ENCODE measurements at regions not wholly inside any gene's neighbourhood (a gene's known extent, or its start where the extent isn't known, plus 50 kb on each side); places are given as distances from the start of the nearest gene placed in this dataset.

DNA sequence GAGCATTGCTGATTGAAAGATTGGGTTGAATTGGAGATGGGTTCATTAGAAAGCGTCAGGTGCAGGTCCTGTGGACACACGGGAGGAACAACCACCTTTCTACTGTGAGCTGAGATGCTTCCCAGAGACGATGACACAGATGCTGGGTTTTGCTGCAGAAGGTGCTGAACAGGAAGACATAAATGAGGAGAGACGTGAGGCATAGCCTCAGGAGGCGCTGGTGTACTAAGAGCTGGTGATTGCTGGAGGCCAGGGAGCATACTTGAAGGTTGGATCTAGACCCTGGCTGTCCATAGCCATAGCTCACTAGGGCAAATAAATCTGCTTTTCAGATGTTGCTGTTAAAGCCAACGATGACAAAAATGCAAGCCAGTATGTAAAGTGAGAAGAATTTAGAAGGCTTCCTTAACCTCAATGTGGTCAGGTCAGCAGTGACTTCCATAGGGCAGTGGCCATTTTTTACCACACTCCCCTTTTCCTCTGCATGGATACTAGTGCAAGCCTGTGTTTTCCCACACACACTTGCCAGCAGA lies 153.7 kb downstream of the SOX11 start (continued):
- no peak for TF ChIP-seq CHD7 (IDR thresholded peaks at IDR 0.05; ENCODE audit: insufficient replicate concordance, low read length)

All from H1 (cell line).